ENCODE measurements at regions not wholly inside any gene's neighbourhood (a gene's known extent, or its start where the extent isn't known, plus 50 kb on each side); places are given as distances from the start of the nearest gene placed in this dataset.
A peak's percentile ranks its signal among the peaks of the same experiment; 100 is the strongest.
"Not testable (repeated sequence)": the region's sequence is repeated elsewhere in the genome, so short reads cannot be mapped to it uniquely, and the experiment has no call there.

DNA sequence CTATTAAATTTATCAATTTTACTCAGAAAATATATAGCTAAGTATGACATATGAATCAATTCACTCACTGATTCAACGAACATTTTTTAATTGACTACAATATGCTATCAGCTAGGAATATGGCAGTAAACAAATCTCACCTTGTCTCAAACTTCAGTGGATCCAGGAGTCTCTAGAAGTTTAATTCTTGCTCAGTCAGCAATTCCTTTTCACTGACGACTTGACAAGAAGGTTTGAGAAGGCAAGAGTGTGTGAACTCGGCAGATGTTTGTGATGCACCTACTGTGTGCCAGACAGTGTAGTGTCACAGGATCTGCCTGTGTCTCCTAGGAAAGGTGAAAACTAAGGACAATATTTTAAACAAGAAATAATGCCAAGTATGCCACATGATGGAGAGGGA is 4175.7 kb upstream of the OR11H1 start:
- ATAC-seq; DNase-seq; H3K27me3 ChIP-seq; H3K36me3 ChIP-seq (replicated peaks in 1 of 2; ENCODE audit: insufficient read depth in 1 of 2, low read depth in 2 of 2); H3K4me1 ChIP-seq; H3K9me3 ChIP-seq; H3K4me3 ChIP-seq; intact Hi-C loops (cut with DNase I); H3K27ac ChIP-seq: not testable (repeated sequence)
- WGBS, 2 donors: 27 to 29% methylated on average over 3 of the region's 3 CpGs

DNA sequence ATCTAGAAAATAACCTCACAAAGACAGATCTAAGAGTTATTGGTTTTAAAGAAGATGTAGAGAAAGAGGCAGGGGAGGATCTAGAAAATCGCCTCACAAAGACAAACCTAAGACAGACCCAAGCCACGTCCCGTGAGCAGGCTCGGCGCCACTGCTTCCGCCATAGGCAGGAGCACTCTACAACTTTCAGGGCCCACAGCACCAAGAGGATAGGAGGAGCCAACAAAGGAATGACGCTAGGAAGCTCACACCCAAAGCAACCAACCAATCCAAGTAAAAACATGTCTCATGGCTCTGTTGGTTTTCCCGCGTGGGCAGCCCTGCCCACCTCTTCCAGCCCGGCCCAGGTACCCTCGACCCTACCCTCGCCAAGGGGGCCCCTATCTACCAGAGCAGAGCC is 4167.4 kb upstream of the OR11H1 start:
- Histone ChIP-seq H3K4me1 (no peaks in the 10 kb centered on the region), H3K27ac (no peak overlapping the region), H3K9me3 (no peaks in the 10 kb centered on the region), H3K36me3 (replicated peaks in 1 of 2; ENCODE audit: insufficient read depth in 1 of 2, low read depth in 2 of 2) (no peaks in the 10 kb centered on the region), H3K27me3 (no peaks in the 10 kb centered on the region), H3K4me3 (no peak overlapping the region)
- intact Hi-C loops (cut with DNase I): no loop called here
- ATAC-seq (no peak), DNase-seq (no peak)
- WGBS, 2 donors: 45 to 46% methylated on average over 12 of the region's 12 CpGs
- TF ChIP-seq, protein P1, sequence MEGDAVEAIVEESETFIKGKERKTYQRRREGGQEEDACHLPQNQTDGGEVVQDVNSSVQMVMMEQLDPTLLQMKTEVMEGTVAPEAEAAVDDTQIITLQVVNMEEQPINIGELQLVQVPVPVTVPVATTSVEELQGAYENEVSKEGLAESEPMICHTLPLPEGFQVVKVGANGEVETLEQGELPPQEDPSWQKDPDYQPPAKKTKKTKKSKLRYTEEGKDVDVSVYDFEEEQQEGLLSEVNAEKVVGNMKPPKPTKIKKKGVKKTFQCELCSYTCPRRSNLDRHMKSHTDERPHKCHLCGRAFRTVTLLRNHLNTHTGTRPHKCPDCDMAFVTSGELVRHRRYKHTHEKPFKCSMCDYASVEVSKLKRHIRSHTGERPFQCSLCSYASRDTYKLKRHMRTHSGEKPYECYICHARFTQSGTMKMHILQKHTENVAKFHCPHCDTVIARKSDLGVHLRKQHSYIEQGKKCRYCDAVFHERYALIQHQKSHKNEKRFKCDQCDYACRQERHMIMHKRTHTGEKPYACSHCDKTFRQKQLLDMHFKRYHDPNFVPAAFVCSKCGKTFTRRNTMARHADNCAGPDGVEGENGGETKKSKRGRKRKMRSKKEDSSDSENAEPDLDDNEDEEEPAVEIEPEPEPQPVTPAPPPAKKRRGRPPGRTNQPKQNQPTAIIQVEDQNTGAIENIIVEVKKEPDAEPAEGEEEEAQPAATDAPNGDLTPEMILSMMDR (IDR thresholded peaks at IDR 0.05): no peak
- no peak for TF ChIP-seq POLR2A (IDR thresholded peaks at IDR 0.05)

DNA sequence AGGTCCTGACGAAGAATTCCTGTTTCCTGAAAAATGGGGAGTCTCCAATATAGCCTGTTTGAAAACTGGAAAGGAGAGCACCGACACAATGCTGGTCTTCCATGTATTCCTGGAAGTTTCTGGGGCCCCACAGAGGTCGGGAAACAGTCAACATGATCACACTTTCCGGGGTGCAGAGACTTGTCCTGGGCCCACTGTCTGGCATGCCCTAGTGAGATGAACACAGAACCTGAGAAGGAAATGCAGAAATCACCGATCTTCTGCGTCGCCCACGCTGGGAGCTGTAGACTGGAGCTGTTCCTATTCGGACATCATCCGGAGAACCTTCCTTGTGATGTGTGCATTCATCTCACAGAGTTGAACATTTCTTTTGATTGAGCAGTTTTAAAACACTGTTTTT is 4166.5 kb upstream of the OR11H1 start:
- intact Hi-C loops (cut with DNase I); H3K4me1 ChIP-seq; DNase-seq; H3K9me3 ChIP-seq; ATAC-seq; H3K4me3 ChIP-seq; H3K27me3 ChIP-seq; H3K27ac ChIP-seq; H3K36me3 ChIP-seq (replicated peaks in 1 of 2; ENCODE audit: insufficient read depth in 1 of 2, low read depth in 2 of 2): not testable (repeated sequence)
- 57 to 64% methylated on average over 10 of the region's 10 CpGs for WGBS, 2 donors

DNA sequence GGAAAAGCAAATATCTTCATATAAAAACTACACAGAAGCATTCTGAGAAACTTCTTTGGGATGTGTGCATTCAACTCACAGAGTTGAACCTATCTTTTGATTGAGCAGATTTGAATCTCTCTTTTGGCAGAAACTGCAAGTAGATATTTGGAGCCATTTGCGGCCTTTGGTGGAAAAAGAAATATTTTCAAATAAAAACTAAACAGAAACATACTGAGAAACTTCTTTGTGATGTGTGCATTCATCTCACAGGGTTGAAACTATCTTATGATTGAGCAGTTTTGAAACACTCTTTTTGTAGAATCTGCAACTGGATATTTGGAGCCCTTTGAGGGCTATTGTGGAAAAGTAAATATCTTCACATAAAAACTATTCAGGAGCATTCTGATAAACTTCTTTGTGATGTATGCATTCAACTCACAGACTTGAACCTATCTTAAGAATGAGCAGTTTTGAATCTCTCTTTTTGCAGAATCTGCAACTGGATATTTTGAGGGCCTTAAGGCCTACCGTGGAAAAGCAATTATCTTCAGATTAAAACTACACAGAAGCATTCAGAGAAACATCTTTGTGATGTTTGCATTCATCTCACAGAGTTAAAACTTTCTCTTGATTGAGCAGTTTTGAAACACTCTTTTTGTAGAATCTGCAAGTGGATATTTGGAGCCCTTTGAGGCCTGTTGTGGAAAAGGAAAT is 4158.2 kb upstream of the OR11H1 start:
- H3K36me3 ChIP-seq (replicated peaks in 1 of 2; ENCODE audit: insufficient read depth in 1 of 2, low read depth in 2 of 2); H3K4me3 ChIP-seq; H3K27me3 ChIP-seq; H3K27ac ChIP-seq; DNase-seq; H3K4me1 ChIP-seq; H3K9me3 ChIP-seq; intact Hi-C loops (cut with DNase I): not testable (repeated sequence)
- peak; percentile 47 for ATAC-seq
- WGBS, 2 donors: 37 to 54% methylated on average over 1 to 2 of the region's 2 CpGs

DNA sequence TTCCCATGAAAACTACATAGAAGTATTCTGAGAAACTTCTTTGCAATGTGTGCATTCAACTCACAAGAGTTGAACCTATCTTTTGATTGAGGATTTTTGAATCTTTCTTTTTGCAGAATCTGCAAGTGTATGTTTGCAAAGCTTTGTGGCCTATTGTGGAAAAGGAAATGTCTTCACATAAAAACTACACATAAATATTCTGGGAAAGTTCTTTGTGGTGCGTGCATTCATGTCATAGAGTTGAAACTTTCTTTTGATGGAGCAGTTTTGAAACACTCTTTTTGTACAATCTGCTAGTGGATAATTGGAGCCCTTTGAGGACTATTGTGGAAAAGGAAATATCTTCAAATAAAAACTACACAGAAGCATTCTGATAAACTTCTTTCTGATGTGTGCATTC is 4157.7 kb upstream of the OR11H1 start:
- WGBS, 2 donors: no CpG with 5 or more reads among the region's 1 CpG
- H3K27ac ChIP-seq; H3K4me1 ChIP-seq; intact Hi-C loops (cut with DNase I); H3K36me3 ChIP-seq (replicated peaks in 1 of 2; ENCODE audit: insufficient read depth in 1 of 2, low read depth in 2 of 2); ATAC-seq; H3K9me3 ChIP-seq; DNase-seq; H3K4me3 ChIP-seq; H3K27me3 ChIP-seq: not testable (repeated sequence)

Data from body of pancreas (tissue), 4 donors.